HEK293 (cell line): ENCODE measurements at regions not wholly inside any gene's neighbourhood (a gene's known extent, or its start where the extent isn't known, plus 50 kb on each side); places are given as distances from the start of the nearest gene placed in this dataset.

Source experiments
- CTCF ChIA-PET: fragments of 350-600 bp; formaldehyde crosslinking; extraction: SDS; loops from one replicate; lab custom pipeline; 2021; ENCODE audit warnings: antibody characterized with exemption; lab: Yijun Ruan, JAX
- POLR2A ChIA-PET: fragments of 300-600 bp; formaldehyde crosslinking; extraction: SDS; loops from one replicate; lab custom pipeline; 2020; ENCODE audit warnings: antibody characterized with exemption, inconsistent platforms; lab: Yijun Ruan, JAX
- H3K27ac ChIP-seq: fragments of 200-500 bp; sonication (Bioruptor generic); 2 replicates; pipeline ENCODE4 v1.5.1; 2014; ENCODE audit warnings: low read depth, low read length, control low read depth, inconsistent platforms; ENCODE audit errors: extremely low read depth
- H3K36me3 ChIP-seq, 2 experiments: fragments of 200-500 bp in 1 of 2; sonication (Bioruptor generic) in 1 of 2; 1 replicate in 1 of 2; 2 replicates in 1 of 2; pipeline ENCODE4 v1.5.1; 2014 to 2017; ENCODE audit warnings: inconsistent platforms in 2 of 2, low read length in 2 of 2; ENCODE audit not compliant: control insufficient read depth in 2 of 2, insufficient read depth in 1 of 2
- H3K4me1 ChIP-seq: fragments of 200-500 bp; sonication (Bioruptor generic); 2 replicates; pipeline ENCODE4 v1.5.1; 2014; ENCODE audit warnings: mild to moderate bottlenecking, low read length, inconsistent platforms; ENCODE audit not compliant: control insufficient read depth, insufficient read depth
- H3K4me3 ChIP-seq: 2 replicates; pipeline ENCODE4 v1.5.1; 2011; ENCODE audit warnings: low read depth, mild to moderate bottlenecking, control low read depth, low read length, moderate library complexity
- H3K9me3 ChIP-seq: fragments of 200-500 bp; sonication (Bioruptor generic); 2 replicates; pipeline ENCODE4 v1.5.1; 2014; ENCODE audit warnings: low read depth, low read length, inconsistent platforms; ENCODE audit not compliant: control insufficient read depth, insufficient read depth
- BCL11B ChIP-seq: fragments of 450-650 bp; formaldehyde crosslinking; IDR thresholded peaks from 2 replicates; pipeline ENCODE4 v1.5.1; 2016; ENCODE audit warnings: low read depth, missing biosample characterization, missing genetic modification characterization
- EGR2 ChIP-seq: fragments of 450-650 bp; formaldehyde crosslinking; IDR thresholded peaks from 2 replicates; pipeline ENCODE4 v1.5.1; 2016; ENCODE audit warnings: low read depth, missing biosample characterization, missing genetic modification characterization
- KLF16 ChIP-seq: fragments of 450-650 bp; formaldehyde crosslinking; IDR thresholded peaks from 2 replicates; pipeline ENCODE4 v1.5.1; 2017; ENCODE audit warnings: missing biosample characterization, missing genetic modification characterization
- KLF7 ChIP-seq: fragments of 450-650 bp; formaldehyde crosslinking; IDR thresholded peaks from 2 replicates; pipeline ENCODE4 v1.5.1; 2016; ENCODE audit warnings: missing biosample characterization, missing genetic modification characterization, borderline replicate concordance
- YY2 ChIP-seq: fragments of 450-650 bp; formaldehyde crosslinking; IDR thresholded peaks from 2 replicates; pipeline ENCODE4 v1.5.1; 2016; ENCODE audit warnings: missing biosample characterization, missing genetic modification characterization
- ZBTB17 ChIP-seq: fragments of 450-650 bp; formaldehyde crosslinking; IDR thresholded peaks from 2 replicates; pipeline ENCODE4 v1.5.1; 2016; ENCODE audit warnings: missing biosample characterization, missing genetic modification characterization
- ZFP69B ChIP-seq: fragments of 450-650 bp; formaldehyde crosslinking; IDR thresholded peaks from 2 replicates; pipeline ENCODE4 v1.5.1; 2016; ENCODE audit warnings: missing biosample characterization, missing genetic modification characterization
- ZNF121 ChIP-seq: fragments of 450-650 bp; formaldehyde crosslinking; IDR thresholded peaks from 2 replicates; pipeline ENCODE4 v1.5.1; 2016; ENCODE audit warnings: missing biosample characterization, missing genetic modification characterization
- ZNF140 ChIP-seq: fragments of 450-650 bp; formaldehyde crosslinking; IDR thresholded peaks from 2 replicates; pipeline ENCODE4 v1.5.1; 2016; ENCODE audit warnings: missing biosample characterization, missing genetic modification characterization
- ZNF157 ChIP-seq: fragments of 450-650 bp; formaldehyde crosslinking; IDR thresholded peaks from 2 replicates; pipeline ENCODE4 v1.5.1; 2016; ENCODE audit warnings: missing biosample characterization, missing genetic modification characterization
- ZNF184 ChIP-seq: fragments of 450-650 bp; IDR thresholded peaks from 2 replicates; pipeline ENCODE4 v1.5.1; 2018; ENCODE audit warnings: missing biosample characterization, mild to moderate bottlenecking, missing genetic modification characterization
- ZNF202 ChIP-seq: fragments of 450-650 bp; formaldehyde crosslinking; IDR thresholded peaks from 2 replicates; pipeline ENCODE4 v1.5.1; 2016; ENCODE audit warnings: missing biosample characterization, missing genetic modification characterization, borderline replicate concordance
- ZNF221 ChIP-seq: fragments of 450-650 bp; formaldehyde crosslinking; IDR thresholded peaks from 2 replicates; pipeline ENCODE4 v1.5.1; 2017; ENCODE audit warnings: missing biosample characterization, missing genetic modification characterization, borderline replicate concordance
- ZNF416 ChIP-seq: fragments of 450-650 bp; formaldehyde crosslinking; IDR thresholded peaks from 2 replicates; pipeline ENCODE4 v1.5.1; 2016; ENCODE audit warnings: missing biosample characterization, missing genetic modification characterization
- ZNF623 ChIP-seq: fragments of 450-650 bp; formaldehyde crosslinking; IDR thresholded peaks from 2 replicates; pipeline ENCODE4 v1.5.1; 2016; ENCODE audit warnings: missing biosample characterization, missing genetic modification characterization
- ZNF654 ChIP-seq: fragments of 450-650 bp; formaldehyde crosslinking; IDR thresholded peaks from 2 replicates; pipeline ENCODE4 v1.5.1; 2016; ENCODE audit warnings: low read depth, missing biosample characterization, missing genetic modification characterization
- ZNF660 ChIP-seq: fragments of 450-650 bp; IDR thresholded peaks from 2 replicates; pipeline ENCODE4 v1.5.1; 2018; ENCODE audit warnings: missing biosample characterization, mild to moderate bottlenecking, missing genetic modification characterization
- ZSCAN16 ChIP-seq: fragments of 450-650 bp; formaldehyde crosslinking; IDR thresholded peaks from 2 replicates; pipeline ENCODE4 v1.5.1; 2016; ENCODE audit warnings: missing biosample characterization, missing genetic modification characterization
- TF ChIP-seq, protein P1 (sequence below): fragments of 450-650 bp; formaldehyde crosslinking; IDR thresholded peaks from 2 replicates; pipeline ENCODE4 v1.5.1; 2016; ENCODE audit warnings: missing biosample characterization, missing genetic modification characterization
- TF ChIP-seq, protein P2 (sequence below): fragments of 450-650 bp; formaldehyde crosslinking; IDR thresholded peaks from 2 replicates; pipeline ENCODE4 v1.5.1; 2016; ENCODE audit warnings: missing biosample characterization, missing genetic modification characterization
- TF ChIP-seq, protein P3 (sequence below): fragments of 450-650 bp; formaldehyde crosslinking; IDR thresholded peaks from 2 replicates; pipeline ENCODE4 v1.5.1; 2016; ENCODE audit warnings: missing biosample characterization, missing genetic modification characterization
- TF ChIP-seq, protein P4 (sequence below): fragments of 450-650 bp; formaldehyde crosslinking; IDR thresholded peaks from 2 replicates; pipeline ENCODE4 v1.5.1; 2017; ENCODE audit warnings: missing biosample characterization, missing genetic modification characterization

DNA sequence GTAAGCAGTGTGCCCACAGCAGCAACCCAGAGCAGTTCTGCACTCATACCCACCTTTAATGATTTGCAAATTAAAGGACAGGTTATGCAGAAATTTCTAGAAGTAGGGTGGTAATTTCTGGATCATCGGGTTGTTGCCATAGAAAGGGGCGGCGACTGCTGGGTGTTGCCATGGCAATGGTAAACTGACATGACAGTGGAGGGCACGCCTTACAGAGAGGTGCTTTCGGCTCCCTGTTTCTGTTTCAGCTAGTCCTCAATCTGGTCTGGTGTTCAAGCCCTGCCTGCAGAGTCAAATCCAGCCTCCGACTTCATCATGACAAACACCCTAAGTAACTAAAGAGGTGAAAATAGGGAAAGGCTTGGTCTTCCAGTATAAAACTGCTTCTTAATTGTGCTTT lies 667.7 kb downstream of the SOCS6 start:
- Histone ChIP-seq H3K27ac (no peak overlapping the region), H3K4me3 (no peak overlapping the region), H3K4me1 (no peaks in the 10 kb centered on the region), H3K9me3 (no peaks in the 10 kb centered on the region), H3K36me3 (no peaks in the 10 kb centered on the region)
- POLR2A ChIA-PET: no interaction called here
- TF ChIP-seq ZNF121 (tag by site-specific recombination): no peak
- no peak for TF ChIP-seq KLF16 (tag by site-specific recombination)
- no peak for TF ChIP-seq YY2 (tag by site-specific recombination)
- TF ChIP-seq ZSCAN16 (tag by site-specific recombination): no peak
- TF ChIP-seq ZNF416 (tag by site-specific recombination): no peak
- TF ChIP-seq ZNF660 (tag by site-specific recombination): no peak
- no peak for TF ChIP-seq ZNF157 (tag by site-specific recombination)
- no peak for TF ChIP-seq ZNF202 (tag by site-specific recombination)
- TF ChIP-seq ZNF654 (tag by site-specific recombination): no peak
- no peak for TF ChIP-seq ZNF623
- TF ChIP-seq, protein P1, sequence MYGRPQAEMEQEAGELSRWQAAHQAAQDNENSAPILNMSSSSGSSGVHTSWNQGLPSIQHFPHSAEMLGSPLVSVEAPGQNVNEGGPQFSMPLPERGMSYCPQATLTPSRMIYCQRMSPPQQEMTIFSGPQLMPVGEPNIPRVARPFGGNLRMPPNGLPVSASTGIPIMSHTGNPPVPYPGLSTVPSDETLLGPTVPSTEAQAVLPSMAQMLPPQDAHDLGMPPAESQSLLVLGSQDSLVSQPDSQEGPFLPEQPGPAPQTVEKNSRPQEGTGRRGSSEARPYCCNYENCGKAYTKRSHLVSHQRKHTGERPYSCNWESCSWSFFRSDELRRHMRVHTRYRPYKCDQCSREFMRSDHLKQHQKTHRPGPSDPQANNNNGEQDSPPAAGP (tag by site-specific recombination): no peak
- TF ChIP-seq, protein P2, sequence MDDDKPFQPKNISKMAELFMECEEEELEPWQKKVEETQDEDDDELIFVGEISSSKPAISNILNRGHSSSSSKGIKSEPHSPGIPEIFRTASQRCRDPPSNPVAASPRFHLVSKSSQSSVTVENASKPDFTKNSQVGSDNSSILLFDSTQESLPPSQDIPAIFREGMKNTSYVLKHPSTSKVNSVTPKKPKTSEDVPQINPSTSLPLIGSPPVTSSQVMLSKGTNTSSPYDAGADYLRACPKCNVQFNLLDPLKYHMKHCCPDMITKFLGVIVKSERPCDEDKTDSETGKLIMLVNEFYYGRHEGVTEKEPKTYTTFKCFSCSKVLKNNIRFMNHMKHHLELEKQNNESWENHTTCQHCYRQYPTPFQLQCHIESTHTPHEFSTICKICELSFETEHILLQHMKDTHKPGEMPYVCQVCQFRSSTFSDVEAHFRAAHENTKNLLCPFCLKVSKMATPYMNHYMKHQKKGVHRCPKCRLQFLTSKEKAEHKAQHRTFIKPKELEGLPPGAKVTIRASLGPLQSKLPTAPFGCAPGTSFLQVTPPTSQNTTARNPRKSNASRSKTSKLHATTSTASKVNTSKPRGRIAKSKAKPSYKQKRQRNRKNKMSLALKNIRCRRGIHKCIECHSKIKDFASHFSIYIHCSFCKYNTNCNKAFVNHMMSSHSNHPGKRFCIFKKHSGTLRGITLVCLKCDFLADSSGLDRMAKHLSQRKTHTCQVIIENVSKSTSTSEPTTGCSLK (tag by site-specific recombination): no peak
- no peak for TF ChIP-seq ZNF221 (tag by site-specific recombination)
- no peak for TF ChIP-seq ZBTB17 (tag by site-specific recombination)
- TF ChIP-seq, protein P3, sequence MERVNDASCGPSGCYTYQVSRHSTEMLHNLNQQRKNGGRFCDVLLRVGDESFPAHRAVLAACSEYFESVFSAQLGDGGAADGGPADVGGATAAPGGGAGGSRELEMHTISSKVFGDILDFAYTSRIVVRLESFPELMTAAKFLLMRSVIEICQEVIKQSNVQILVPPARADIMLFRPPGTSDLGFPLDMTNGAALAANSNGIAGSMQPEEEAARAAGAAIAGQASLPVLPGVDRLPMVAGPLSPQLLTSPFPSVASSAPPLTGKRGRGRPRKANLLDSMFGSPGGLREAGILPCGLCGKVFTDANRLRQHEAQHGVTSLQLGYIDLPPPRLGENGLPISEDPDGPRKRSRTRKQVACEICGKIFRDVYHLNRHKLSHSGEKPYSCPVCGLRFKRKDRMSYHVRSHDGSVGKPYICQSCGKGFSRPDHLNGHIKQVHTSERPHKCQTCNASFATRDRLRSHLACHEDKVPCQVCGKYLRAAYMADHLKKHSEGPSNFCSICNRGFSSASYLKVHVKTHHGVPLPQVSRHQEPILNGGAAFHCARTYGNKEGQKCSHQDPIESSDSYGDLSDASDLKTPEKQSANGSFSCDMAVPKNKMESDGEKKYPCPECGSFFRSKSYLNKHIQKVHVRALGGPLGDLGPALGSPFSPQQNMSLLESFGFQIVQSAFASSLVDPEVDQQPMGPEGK (tag by site-specific recombination): no peak
- TF ChIP-seq ZNF184 (tag by site-specific recombination): no peak
- no peak for TF ChIP-seq BCL11B (tag by site-specific recombination)
- TF ChIP-seq, protein P4, sequence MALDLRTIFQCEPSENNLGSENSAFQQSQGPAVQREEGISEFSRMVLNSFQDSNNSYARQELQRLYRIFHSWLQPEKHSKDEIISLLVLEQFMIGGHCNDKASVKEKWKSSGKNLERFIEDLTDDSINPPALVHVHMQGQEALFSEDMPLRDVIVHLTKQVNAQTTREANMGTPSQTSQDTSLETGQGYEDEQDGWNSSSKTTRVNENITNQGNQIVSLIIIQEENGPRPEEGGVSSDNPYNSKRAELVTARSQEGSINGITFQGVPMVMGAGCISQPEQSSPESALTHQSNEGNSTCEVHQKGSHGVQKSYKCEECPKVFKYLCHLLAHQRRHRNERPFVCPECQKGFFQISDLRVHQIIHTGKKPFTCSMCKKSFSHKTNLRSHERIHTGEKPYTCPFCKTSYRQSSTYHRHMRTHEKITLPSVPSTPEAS: no peak
- no peak for TF ChIP-seq ZFP69B (tag by site-specific recombination)
- CTCF ChIA-PET: no interaction called here

DNA sequence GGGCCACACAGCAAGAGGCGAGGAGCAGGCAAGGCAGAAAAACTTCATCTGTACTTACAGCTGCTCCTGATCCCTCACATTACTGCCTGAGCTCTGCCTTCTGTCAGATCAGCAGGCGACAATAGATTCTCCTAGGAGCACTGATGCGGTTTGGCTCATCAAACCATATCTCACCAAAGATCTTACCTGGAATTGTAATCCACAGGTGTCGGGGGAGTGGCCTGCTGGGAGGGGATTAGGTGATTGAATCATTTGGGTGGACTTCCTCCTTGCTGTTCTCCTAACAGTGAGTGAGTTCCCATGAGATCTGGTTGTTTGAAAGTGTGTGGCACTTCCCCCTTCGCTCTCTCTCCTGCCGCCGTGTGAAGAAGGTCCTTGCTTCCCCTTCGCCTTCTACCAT lies 647.3 kb downstream of the SOCS6 start:
- no peak overlapping the region for H3K27ac ChIP-seq
- no peaks in the 10 kb centered on the region for H3K4me1 ChIP-seq
- ChIA-PET POLR2A (no interaction called here), CTCF (no interaction called here)
- H3K4me3 ChIP-seq: no peak overlapping the region
- no peaks in the 10 kb centered on the region for H3K36me3 ChIP-seq
- H3K9me3 ChIP-seq: no peaks in the 10 kb centered on the region
- TF ChIP-seq KLF7 (tag by site-specific recombination) (no peak), ZNF654 (tag by site-specific recombination) (no peak), EGR2 (tag by site-specific recombination) (no peak), ZNF140 (no peak)
